ELF-1 (cell line): ENCODE measurements at regions not wholly inside any gene's neighbourhood (a gene's known extent, or its start where the extent isn't known, plus 50 kb on each side); places are given as distances from the start of the nearest gene placed in this dataset.

Experiments
- DNase-seq: peaks from one replicate; pipeline ENCODE4 v3.0.0-alpha.2; 2016; ENCODE audit warnings: low read depth, low spot score

- DNase-seq, result no peak
Measured at GRCh38 chr11:39294648-39295047, 2164.8 kb downstream of the LRRC4C start.

GRCh38 chr11:39288011-39288410, 2171.4 kb downstream of the LRRC4C start:
- no peak for DNase-seq

- DNase-seq, result no peak
Measured at GRCh38 chr11:39268176-39268690, 2191.2 kb downstream of the LRRC4C start.

GRCh38 chr11:39255648-39256047, 2203.8 kb downstream of the LRRC4C start:
- DNase-seq, result no peak

GRCh38 chr11:39249566-39250365, 2209.7 kb downstream of the LRRC4C start:
- no peak for DNase-seq

- DNase-seq, result no peak
Measured at GRCh38 chr11:39247570-39248137, 2211.8 kb downstream of the LRRC4C start.

- no peak for DNase-seq
Measured at GRCh38 chr11:39239553-39239952, 2219.9 kb downstream of the LRRC4C start.

GRCh38 chr11:39236916-39237315, 2222.5 kb downstream of the LRRC4C start:
- no peak for DNase-seq

GRCh38 chr11:39221550-39222138, 2237.8 kb downstream of the LRRC4C start:
- no peak for DNase-seq

GRCh38 chr11:39220501-39221230, 2238.8 kb downstream of the LRRC4C start:
- DNase-seq, result no peak

GRCh38 chr11:39220069-39220468, 2239.4 kb downstream of the LRRC4C start:
- DNase-seq, result no peak

GRCh38 chr11:39209981-39210380, 2249.5 kb downstream of the LRRC4C start:
- no peak for DNase-seq

GRCh38 chr11:39205236-39205995, 2254.0 kb downstream of the LRRC4C start:
- DNase-seq, result no peak

GRCh38 chr11:39192671-39193070, 2266.8 kb downstream of the LRRC4C start:
- DNase-seq, result no peak

- DNase-seq, result no peak
Measured at GRCh38 chr11:39190751-39191150, 2268.7 kb downstream of the LRRC4C start.

- no peak for DNase-seq
Measured at GRCh38 chr11:39177678-39178077, 2281.8 kb downstream of the LRRC4C start.

- no peak for DNase-seq
Measured at GRCh38 chr11:39174965-39175364, 2284.5 kb downstream of the LRRC4C start.

- DNase-seq, result no peak
Measured at GRCh38 chr11:39174196-39174595, 2285.3 kb downstream of the LRRC4C start.

GRCh38 chr11:39165021-39165420, 2294.4 kb downstream of the LRRC4C start:
- DNase-seq, result no peak

- DNase-seq, result no peak
Measured at GRCh38 chr11:39149214-39149613, 2310.2 kb downstream of the LRRC4C start.

GRCh38 chr11:39145346-39145745, 2314.1 kb downstream of the LRRC4C start:
- DNase-seq, result no peak
